A673 (cell line): ENCODE measurements at regions not wholly inside any gene's neighbourhood (a gene's known extent, or its start where the extent isn't known, plus 50 kb on each side); places are given as distances from the start of the nearest gene placed in this dataset.
"Not testable (repeated sequence)": the region's sequence is repeated elsewhere in the genome, so short reads cannot be mapped to it uniquely, and the experiment has no call there.

Experiments used
- EZH2 ChIP-seq: fragments of 200-600 bp; sonication (generic); IDR thresholded peaks from 2 replicates; pipeline ENCODE4 v1.6.1; 2017; ENCODE audit warnings: borderline replicate concordance, low read depth, mild to moderate bottlenecking, mixed read lengths, antibody characterized with exemption, low read length; ENCODE audit not compliant: poor library complexity, severe bottlenecking
- TF ChIP-seq, protein P1 (sequence below): fragments of 300-800, 200-600 bp; sonication (generic); conservative IDR thresholded peaks from 2 replicates; pipeline ENCODE4 v1.5.1; 2017; ENCODE audit warnings: low read depth, mild to moderate bottlenecking, antibody characterized with exemption, low read length, moderate library complexity, mixed read lengths

DNA sequence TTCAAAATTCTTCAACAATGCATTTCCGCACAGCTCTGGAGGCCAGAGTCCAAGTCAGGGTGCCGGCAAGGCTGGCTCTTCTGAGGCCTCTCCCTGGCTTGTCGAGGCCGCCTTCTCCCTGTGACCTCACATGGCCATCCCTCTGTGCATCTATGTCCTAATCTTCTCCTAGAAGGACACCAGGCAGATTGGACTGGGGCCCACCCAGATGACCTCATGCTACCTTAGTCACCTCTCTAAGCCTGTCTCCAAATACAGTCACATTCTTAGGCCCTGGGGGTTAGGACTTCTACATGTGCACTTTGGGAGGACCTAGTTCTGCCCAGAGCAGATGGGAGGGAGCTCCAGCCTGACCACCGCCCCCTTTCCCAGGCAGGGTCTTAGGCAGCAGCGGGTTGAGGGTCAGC is 137.7 kb downstream of the NPIPB11 start:
- TF ChIP-seq, protein P1, sequence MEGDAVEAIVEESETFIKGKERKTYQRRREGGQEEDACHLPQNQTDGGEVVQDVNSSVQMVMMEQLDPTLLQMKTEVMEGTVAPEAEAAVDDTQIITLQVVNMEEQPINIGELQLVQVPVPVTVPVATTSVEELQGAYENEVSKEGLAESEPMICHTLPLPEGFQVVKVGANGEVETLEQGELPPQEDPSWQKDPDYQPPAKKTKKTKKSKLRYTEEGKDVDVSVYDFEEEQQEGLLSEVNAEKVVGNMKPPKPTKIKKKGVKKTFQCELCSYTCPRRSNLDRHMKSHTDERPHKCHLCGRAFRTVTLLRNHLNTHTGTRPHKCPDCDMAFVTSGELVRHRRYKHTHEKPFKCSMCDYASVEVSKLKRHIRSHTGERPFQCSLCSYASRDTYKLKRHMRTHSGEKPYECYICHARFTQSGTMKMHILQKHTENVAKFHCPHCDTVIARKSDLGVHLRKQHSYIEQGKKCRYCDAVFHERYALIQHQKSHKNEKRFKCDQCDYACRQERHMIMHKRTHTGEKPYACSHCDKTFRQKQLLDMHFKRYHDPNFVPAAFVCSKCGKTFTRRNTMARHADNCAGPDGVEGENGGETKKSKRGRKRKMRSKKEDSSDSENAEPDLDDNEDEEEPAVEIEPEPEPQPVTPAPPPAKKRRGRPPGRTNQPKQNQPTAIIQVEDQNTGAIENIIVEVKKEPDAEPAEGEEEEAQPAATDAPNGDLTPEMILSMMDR: not testable (repeated sequence)
- not testable (repeated sequence) for TF ChIP-seq EZH2
